ENCODE measurements at regions not wholly inside any gene's neighbourhood (a gene's known extent, or its start where the extent isn't known, plus 50 kb on each side); places are given as distances from the start of the nearest gene placed in this dataset.

GRCh38 chr12:131463174-131463573 is 247.7 kb upstream of the SFSWAP start:
- Histone ChIP-seq H3K27me3 (replicated peaks; ENCODE audit: insufficient read depth, low read depth, low read length, poor library complexity) (peaks cover 63% of the 10 kb centered on the region), H3K4me1 (ENCODE audit: insufficient read depth, low read length, poor library complexity, severe bottlenecking) (no peaks in the 10 kb centered on the region), H3K9me3 (ENCODE audit: low read depth, low read length, poor library complexity, severe bottlenecking) (no peaks in the 10 kb centered on the region), H3K27ac (ENCODE audit: low read depth, low read length, poor library complexity, severe bottlenecking) (no peak overlapping the region), H3K36me3 (ENCODE audit: insufficient read depth, low read length, poor library complexity, severe bottlenecking) (no peaks in the 10 kb centered on the region), H3K4me3 (ENCODE audit: low read depth, low read length, poor library complexity, severe bottlenecking) (no peak overlapping the region)
- CTCF ChIA-PET: no interaction called here
- no peak for DNase-seq (ENCODE audit: low spot score)
- POLR2A ChIA-PET (ENCODE audit: low non-redundant PET): no interaction called here
- TF ChIP-seq CTCF (conservative IDR thresholded peaks at IDR 0.05; ENCODE audit: low read depth, low read length) (no peak), EZH2 (IDR thresholded peaks at IDR 0.05; ENCODE audit: borderline replicate concordance, low read depth, low read length, poor library complexity, severe bottlenecking) (no peak)
- intact Hi-C loops (cut with micrococcal nuclease; ENCODE audit: unreplicated experiment): no loop called here
- no TSS peak for BruUV-seq (replicated peaks)

DNA sequence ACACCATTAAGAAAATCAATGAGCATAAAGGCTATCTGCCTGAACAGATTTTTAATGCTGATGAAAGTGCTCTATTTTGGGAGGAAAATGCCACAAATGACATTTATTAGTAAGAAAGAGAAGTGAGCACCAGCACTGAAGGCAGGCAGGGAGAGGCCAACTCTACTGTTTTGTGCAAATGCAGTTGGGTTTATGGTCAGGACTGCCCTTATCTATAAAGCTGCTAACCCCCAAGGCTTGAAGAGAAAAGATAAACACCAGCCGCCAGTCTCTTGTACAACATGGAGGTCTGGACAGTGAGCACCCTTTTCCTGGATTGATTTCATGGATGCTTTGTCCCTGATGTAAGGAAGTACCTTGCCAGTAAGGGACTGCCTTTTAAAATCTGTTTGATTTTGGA is 246.8 kb upstream of the SFSWAP start:
- TF ChIP-seq EZH2 (IDR thresholded peaks at IDR 0.05; ENCODE audit: borderline replicate concordance, low read depth, low read length, poor library complexity, severe bottlenecking): no peak
- TF ChIP-seq CTCF (conservative IDR thresholded peaks at IDR 0.05; ENCODE audit: low read depth, low read length): no peak
- CTCF ChIA-PET: no interaction called here
- Histone ChIP-seq H3K4me3 (ENCODE audit: low read depth, low read length, poor library complexity, severe bottlenecking) (no peak overlapping the region), H3K9me3 (ENCODE audit: low read depth, low read length, poor library complexity, severe bottlenecking) (no peaks in the 10 kb centered on the region), H3K27me3 (replicated peaks; ENCODE audit: insufficient read depth, low read depth, low read length, poor library complexity) (peaks cover 54% of the 10 kb centered on the region), H3K36me3 (ENCODE audit: insufficient read depth, low read length, poor library complexity, severe bottlenecking) (no peaks in the 10 kb centered on the region), H3K4me1 (ENCODE audit: insufficient read depth, low read length, poor library complexity, severe bottlenecking) (no peaks in the 10 kb centered on the region), H3K27ac (ENCODE audit: low read depth, low read length, poor library complexity, severe bottlenecking) (no peak overlapping the region)
- intact Hi-C loops (cut with micrococcal nuclease; ENCODE audit: unreplicated experiment): no loop called here
- POLR2A ChIA-PET (ENCODE audit: low non-redundant PET): no interaction called here
- DNase-seq (ENCODE audit: low spot score): no peak
- BruUV-seq (replicated peaks): no TSS peak

- DNase-seq (ENCODE audit: low spot score): no peak
- Histone ChIP-seq H3K4me1 (ENCODE audit: insufficient read depth, low read length, poor library complexity, severe bottlenecking) (no peaks in the 10 kb centered on the region), H3K9me3 (ENCODE audit: low read depth, low read length, poor library complexity, severe bottlenecking) (no peaks in the 10 kb centered on the region), H3K27ac (ENCODE audit: low read depth, low read length, poor library complexity, severe bottlenecking) (no peak overlapping the region), H3K27me3 (replicated peaks; ENCODE audit: insufficient read depth, low read depth, low read length, poor library complexity) (peaks cover 32% of the 10 kb centered on the region), H3K36me3 (ENCODE audit: insufficient read depth, low read length, poor library complexity, severe bottlenecking) (no peaks in the 10 kb centered on the region), H3K4me3 (ENCODE audit: low read depth, low read length, poor library complexity, severe bottlenecking) (no peak overlapping the region)
- no TSS peak for BruUV-seq (replicated peaks)
- intact Hi-C loops (cut with micrococcal nuclease; ENCODE audit: unreplicated experiment): no loop called here
- POLR2A ChIA-PET (ENCODE audit: low non-redundant PET): no interaction called here
- CTCF ChIA-PET: no interaction called here
- TF ChIP-seq EZH2 (IDR thresholded peaks at IDR 0.05; ENCODE audit: borderline replicate concordance, low read depth, low read length, poor library complexity, severe bottlenecking) (no peak), CTCF (conservative IDR thresholded peaks at IDR 0.05; ENCODE audit: low read depth, low read length) (no peak)
Observed at GRCh38 chr12:131466306-131466705, 244.6 kb upstream of the SFSWAP start.
